Frontal cortex (tissue), 3 donors: ENCODE measurements at regions not wholly inside any gene's neighbourhood (a gene's known extent, or its start where the extent isn't known, plus 50 kb on each side); places are given as distances from the start of the nearest gene placed in this dataset.
"Not testable (repeated sequence)": the region's sequence is repeated elsewhere in the genome, so short reads cannot be mapped to it uniquely, and the experiment has no call there.

Experiments used
- DNase-seq, 2 donors: peaks; one replicate each; pipeline ENCODE4 v3.0.0; 2012; ENCODE audit warnings: low spot score in 2 of 2
- FAIRE-seq: peaks from 2 replicates; lab custom pipeline; 2012; peaks lifted over from hg19 to GRCh38; lab: Jason Lieb, UNC
- donor health status: control.
- donor health status: control.
- donor health status: control.

DNA sequence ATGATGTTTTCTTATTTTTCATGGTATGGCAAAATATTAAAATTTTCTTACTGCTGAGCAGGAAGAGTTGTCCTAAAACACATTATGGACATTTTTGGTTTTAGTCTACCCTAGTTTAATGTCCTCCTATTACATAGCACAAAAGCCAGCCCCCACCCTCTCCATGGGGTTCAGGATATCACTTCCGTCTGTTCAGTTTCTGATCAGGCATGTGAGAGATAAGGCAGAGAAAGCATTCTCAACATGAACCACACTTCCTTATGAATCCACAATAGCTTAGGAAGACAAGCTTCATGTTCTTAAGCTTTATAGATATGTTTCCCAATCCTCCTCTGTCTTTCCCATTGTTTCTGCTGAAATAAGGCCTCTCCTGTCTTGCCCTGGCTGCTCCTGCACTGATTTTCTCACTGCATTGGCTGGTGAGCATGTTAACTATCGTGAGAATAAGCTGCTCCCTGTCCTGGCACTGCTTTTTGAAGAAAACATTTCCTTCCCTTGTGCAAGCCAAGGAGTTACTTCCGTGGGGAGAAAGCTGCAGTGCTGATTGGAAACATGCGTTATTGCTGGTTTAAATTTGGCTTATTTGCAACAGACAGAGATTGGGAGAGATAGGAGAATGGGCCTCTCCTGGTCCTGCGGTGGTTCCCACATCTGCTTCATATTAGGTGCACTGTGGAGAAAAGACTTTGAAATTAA is 260.3 kb upstream of the RPS23 start:
- DNase-seq (no peak), FAIRE-seq (no peak)

DNA sequence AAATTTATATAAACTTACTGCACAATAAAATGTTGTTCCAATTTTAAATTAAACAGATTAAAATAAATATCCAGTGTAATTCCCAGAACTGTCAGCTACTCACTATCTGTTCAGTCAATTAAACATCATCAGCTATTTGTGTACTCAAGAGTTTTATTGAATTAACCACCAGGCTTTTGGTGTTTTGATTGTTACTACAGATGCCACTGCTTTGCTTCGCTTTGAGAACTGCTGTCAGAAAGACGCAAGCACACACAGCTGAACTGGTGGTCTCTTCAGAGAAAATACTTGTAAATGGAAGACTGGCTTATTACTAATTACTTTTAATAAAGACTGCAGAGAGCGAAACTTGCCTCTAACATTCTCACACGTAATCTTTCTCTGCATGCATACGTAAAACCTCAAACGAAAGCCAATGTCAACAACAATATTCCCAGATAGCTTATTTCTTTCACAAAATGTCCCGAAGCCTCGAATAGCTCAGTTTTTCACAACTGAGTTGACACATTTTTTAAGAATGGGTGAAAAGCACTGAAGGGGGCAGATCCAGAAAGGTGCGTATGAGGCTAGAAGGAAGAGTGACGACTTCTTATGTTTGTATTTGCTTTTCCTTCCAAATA is 259.6 kb upstream of the RPS23 start:
- FAIRE-seq: no peak
- DNase-seq: no peak

GRCh38 chr5:82534986-82535385 is 256.8 kb upstream of the RPS23 start:
- no peak for FAIRE-seq
- no peak for DNase-seq

- not testable (repeated sequence) for DNase-seq, FAIRE-seq
Observed at GRCh38 chr5:82532075-82532474, 253.9 kb upstream of the RPS23 start.

DNA sequence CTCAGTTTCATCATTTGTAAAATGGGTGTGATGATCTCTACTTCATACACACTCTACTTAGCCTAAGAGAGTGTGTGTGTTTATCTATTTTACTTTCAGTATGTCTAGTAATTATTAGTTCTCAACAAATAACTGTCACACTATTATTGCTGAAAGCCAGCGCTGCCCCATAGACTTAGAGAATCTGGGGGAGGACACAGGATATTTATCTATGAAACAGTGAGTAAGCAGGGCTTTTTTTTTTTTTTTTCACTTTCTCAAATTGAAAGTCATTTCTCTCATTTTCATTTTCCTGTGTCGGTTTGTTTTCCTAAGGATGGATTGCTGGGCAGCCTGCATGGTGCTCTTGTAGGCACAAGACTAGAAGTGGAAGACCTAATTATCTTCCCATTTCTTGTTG is 248.4 kb upstream of the RPS23 start:
- DNase-seq: no peak
- no peak for FAIRE-seq

DNA sequence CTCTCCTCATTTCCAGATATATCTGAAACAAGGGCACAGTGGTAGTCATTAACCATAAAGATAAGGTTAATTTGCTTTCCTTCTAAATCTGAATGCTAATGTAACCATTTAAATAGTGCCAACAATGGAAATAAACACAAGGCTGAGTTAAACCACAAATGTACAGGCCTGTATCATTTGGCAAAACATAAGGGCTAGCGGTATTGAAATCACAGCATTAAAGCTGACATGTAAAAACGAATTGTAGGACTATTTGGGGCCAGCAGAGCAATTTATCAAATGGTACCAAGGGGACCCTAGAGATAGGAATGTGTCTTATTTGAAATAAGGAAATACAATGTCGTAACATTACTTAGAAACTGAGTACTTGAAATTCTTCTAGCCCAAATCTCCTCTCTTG is 247.5 kb upstream of the RPS23 start:
- FAIRE-seq (no peak), DNase-seq (no peak)

DNA sequence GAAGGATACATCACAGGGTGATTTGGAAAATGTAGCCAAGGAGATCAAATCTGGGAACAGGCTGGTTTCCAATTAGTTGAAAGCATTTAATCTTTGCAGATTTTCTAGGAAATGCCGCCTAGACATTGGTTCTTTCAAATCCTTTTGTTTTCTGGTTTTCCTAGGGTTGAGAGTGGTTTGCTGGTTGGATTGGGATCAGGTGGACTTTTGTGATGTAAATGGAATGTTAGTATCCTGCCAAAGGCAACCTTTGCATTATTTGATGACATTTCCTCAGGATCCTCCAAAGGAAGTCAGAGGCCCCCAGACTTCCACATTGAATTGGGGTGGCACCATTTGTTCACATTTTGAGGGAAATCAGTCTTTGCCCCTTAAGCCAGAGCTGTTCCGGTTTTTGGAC is 245.5 kb upstream of the RPS23 start:
- no peak for DNase-seq
- no peak for FAIRE-seq

DNA sequence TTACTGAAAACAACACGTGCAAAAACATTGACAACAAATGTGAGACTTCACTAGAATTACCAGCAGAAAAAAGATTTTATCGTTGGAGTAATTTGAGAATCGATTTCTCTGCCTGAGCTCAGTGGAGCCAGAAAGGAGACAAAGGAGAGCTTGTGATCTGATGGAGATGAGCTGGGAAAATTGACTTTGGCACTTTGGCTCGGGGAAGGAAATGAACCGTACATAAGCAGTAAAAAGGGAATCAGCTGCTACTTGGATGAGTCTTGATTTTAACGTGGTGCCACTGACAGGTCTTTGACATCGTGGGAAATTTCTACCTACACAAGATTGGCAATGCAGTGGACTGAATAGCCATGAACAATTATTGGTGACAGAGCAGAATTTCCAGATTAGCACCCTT is 244.7 kb upstream of the RPS23 start:
- no peak for DNase-seq
- FAIRE-seq: no peak

DNA sequence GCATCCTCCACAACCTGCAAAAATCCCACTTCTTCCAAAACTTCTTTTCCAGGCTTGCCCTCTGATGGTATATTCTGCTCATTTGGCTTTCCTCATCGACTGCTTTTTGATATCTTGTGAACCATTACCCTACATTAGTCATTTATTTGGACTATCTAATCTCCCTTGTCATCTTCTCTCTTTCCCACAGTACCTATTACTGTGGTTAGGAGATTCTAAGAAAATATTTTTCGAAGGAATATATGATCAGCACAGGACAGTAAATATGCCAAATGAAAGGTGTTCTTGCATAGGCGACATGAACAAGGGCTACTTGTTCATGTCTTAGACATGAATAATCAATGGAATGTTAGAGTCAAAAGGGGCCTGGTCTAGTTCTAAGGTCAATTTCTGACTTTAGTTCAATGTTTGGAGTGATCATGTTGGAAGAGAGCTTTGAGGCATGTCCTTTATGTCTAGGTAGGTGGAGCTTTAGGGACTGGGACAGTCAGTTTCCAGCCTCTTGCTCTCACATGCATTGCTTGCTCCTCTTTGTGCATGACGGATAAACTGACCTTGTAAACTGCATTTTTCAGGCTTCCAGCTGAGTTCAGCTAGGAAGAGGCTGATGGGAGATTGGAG is 243.4 kb upstream of the RPS23 start:
- DNase-seq (no peak), FAIRE-seq (no peak)

DNA sequence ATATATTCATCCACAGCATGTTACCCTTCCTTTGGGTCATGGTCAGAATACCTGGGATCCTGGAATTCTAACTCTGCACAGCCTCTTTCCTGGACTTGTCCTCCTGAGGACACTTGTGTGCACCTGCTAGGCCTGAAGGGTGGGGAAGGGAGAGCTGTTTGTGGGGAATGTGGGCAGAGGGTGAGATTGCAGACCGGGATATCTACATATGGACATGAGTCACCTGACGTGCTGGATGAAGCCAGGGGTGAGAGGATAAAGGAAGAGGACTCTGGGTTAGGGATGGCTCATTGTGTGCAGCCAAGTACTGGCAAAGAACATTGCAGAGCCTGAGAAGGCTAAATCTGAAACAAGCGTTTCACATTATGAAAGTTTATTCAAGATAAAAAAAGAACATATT is 241.4 kb upstream of the RPS23 start:
- FAIRE-seq: no peak
- DNase-seq: no peak

DNA sequence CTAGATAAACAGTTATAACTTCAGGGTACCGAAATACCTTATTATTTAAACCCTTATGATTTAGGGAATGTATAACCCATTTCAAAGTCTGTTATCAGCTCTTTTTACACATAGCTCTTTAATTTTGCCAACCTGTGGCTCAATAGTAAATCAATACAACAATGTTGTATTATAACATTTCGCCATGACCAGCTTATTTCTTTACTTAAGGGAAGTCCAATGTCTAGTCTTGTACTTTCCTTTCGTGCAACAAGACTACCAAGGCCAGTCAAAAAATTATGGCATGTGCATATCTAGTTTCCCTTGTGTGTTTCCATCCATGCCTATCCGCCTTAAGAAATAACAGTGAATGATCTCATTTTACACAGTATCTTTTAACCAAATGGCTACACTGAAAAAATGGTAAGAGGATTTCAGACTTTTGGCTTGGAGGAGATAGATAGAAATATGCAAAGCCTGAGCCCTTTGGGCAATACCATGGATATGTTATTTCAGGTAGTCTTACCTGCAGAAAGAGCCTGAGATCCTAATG is 239.5 kb upstream of the RPS23 start:
- no peak for FAIRE-seq
- DNase-seq: no peak

- FAIRE-seq: no peak
- DNase-seq: no peak
Observed at GRCh38 chr5:82513738-82514137, 235.6 kb upstream of the RPS23 start.

DNA sequence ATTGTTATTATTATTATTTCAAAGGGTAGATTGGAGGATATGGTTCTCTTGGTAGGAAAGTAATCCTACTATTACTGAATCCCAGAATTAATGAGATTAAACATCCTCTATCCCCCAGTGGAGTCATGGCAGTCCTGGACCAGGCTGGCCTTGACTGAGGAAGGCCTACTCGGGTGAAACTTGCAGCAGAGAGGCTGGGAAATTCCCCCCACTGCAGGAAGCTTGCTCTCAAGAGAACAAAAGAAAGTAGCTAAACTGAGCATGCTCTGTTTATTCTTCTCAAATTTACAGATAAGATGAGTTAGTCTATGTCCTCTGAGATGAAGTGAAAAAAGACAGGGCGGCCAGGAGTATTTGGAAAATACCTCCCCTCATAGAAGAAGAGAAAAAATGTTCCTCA is 233.9 kb upstream of the RPS23 start:
- FAIRE-seq (no peak), DNase-seq (no peak)

DNA sequence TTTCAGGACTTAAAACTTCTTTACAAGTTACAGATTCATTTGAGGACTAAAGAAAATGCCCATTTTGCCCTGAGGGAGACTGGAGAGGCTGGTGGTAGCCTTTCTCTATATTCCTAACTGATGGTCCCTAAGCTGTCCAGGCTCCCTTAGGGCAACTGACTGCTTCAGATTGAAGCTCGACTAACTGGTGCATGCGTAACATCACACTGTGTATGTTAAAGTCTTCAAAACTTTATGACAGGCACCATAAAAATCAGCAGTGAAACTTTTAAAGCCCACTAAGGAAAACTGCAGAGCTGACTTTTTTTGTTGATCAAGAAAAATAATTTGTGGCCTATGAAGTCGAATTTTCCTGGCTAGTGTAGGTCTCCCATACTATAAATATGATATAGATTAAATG is 233.0 kb upstream of the RPS23 start:
- no peak for DNase-seq
- FAIRE-seq: no peak

DNA sequence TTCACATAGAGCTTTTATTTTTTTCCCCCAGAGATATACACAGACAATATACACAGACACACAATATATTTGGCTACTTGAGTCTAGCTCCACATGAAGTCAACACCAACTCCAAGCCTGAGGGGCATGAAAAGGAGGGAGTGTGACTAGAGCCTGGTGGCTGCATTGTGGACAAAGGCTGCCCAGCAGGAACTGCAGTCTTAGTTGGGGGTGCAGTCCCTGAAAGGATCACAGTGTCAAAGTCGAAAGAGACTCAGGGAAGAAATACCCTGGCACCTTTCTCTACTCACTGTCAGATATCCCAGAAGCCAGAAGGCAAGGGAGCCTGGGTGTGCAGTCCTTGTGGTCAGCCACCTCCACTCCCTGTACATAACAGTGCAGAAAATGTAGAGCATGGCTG is 231.6 kb upstream of the RPS23 start:
- FAIRE-seq (no peak), DNase-seq (no peak)

GRCh38 chr5:82506390-82506789 is 228.2 kb upstream of the RPS23 start:
- DNase-seq, FAIRE-seq: not testable (repeated sequence)

GRCh38 chr5:82499725-82500244 is 221.6 kb upstream of the RPS23 start:
- DNase-seq (no peak), FAIRE-seq (no peak)

- FAIRE-seq (peak; percentile 82), DNase-seq (no peak)
Observed at GRCh38 chr5:82497242-82497641, 219.1 kb upstream of the RPS23 start.

GRCh38 chr5:82494942-82495341 is 216.8 kb upstream of the RPS23 start:
- DNase-seq (no peak), FAIRE-seq (no peak)

GRCh38 chr5:82493221-82493620 is 215.1 kb upstream of the RPS23 start:
- no peak for DNase-seq
- no peak for FAIRE-seq

DNA sequence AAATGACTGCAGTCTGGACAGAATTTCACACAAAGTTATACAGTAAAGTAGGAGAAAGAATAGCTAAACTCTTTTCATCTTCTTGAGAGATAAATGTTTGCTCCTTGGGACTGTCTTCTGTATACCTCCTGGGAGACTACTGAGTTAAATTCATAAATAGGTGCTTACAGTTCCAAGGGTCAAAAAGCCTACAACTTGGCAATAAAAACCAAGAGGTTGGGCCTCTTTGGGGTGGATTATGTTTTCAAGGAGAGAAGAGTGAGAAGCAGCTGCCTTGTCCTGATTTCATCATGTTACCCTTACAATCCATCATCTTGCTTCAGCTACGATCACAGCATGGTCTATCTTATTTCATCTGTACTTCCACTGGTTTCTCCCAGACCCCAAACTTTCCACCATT is 213.2 kb upstream of the RPS23 start:
- no peak for DNase-seq
- FAIRE-seq: no peak
